BJ (cell line): ENCODE measurements at regions not wholly inside any gene's neighbourhood (a gene's known extent, or its start where the extent isn't known, plus 50 kb on each side); places are given as distances from the start of the nearest gene placed in this dataset.

Source experiments
- CTCF ChIA-PET: fragments of 350-600 bp; formaldehyde crosslinking; extraction: SDS; loops from one replicate; lab custom pipeline; 2021; ENCODE audit warnings: antibody characterized with exemption, inconsistent platforms; lab: Yijun Ruan, JAX
- POLR2A ChIA-PET: fragments of 300-600 bp; sonication (Branson Sonifier 250); formaldehyde crosslinking; extraction: SDS; loops from one replicate; lab custom pipeline; 2021; ENCODE audit warnings: antibody characterized with exemption; lab: Charles Lee
- DNase-seq: peaks from one replicate; pipeline ENCODE4 v3.0.0-alpha.2; 2011; ENCODE audit warnings: low read depth
- H3K27me3 ChIP-seq: 2 replicates; pipeline ENCODE4 v1.6.0; 2011; ENCODE audit warnings: low read length; ENCODE audit not compliant: control insufficient read depth, insufficient read depth
- H3K36me3 ChIP-seq: 2 replicates; pipeline ENCODE4 v1.5.1; 2011; ENCODE audit warnings: low read length; ENCODE audit not compliant: control insufficient read depth, insufficient read depth
- H3K4me3 ChIP-seq: 2 replicates; pipeline ENCODE4 v1.5.1; 2011; ENCODE audit warnings: low read depth, mild to moderate bottlenecking, control low read depth, low read length
- TF ChIP-seq, protein P1 (sequence below): IDR thresholded peaks from 2 replicates; pipeline ENCODE4 v1.5.1; 2011; ENCODE audit warnings: low read depth, mild to moderate bottlenecking, control low read depth, inconsistent platforms, low read length, moderate library complexity; ENCODE audit not compliant: insufficient read depth

DNA sequence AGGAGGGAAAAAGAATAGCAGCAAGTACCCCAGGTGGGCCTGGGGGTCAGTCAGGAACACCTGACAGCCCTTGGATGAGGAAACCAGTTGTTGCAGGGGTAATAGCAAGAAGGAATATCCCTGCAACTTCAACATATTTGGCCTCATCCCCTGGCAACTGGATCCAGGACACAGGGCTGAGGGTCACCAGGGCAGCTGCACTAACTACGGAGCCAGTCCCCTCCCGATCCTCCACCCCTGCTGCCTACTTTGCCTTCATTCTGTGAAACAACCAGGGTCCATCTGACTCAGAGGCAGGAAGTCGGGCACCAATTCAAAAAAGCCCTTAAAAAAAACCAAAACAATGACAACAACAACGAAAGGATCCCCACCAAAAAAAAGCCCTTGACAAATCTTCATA lies 52.9 kb downstream of the FRMPD3 start:
- ChIA-PET CTCF (no interaction called here), POLR2A (no interaction called here)
- no peaks in the 10 kb centered on the region for H3K36me3 ChIP-seq
- TF ChIP-seq, protein P1, sequence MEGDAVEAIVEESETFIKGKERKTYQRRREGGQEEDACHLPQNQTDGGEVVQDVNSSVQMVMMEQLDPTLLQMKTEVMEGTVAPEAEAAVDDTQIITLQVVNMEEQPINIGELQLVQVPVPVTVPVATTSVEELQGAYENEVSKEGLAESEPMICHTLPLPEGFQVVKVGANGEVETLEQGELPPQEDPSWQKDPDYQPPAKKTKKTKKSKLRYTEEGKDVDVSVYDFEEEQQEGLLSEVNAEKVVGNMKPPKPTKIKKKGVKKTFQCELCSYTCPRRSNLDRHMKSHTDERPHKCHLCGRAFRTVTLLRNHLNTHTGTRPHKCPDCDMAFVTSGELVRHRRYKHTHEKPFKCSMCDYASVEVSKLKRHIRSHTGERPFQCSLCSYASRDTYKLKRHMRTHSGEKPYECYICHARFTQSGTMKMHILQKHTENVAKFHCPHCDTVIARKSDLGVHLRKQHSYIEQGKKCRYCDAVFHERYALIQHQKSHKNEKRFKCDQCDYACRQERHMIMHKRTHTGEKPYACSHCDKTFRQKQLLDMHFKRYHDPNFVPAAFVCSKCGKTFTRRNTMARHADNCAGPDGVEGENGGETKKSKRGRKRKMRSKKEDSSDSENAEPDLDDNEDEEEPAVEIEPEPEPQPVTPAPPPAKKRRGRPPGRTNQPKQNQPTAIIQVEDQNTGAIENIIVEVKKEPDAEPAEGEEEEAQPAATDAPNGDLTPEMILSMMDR, result no peak
- H3K4me3 ChIP-seq, result no peak overlapping the region
- H3K27me3 ChIP-seq, result peaks cover 6% of the 10 kb centered on the region; the same call in 1 of the 2 replicates
- no peak for DNase-seq

- TF ChIP-seq, protein P1, result no peak
- no peaks in the 10 kb centered on the region for H3K36me3 ChIP-seq
- DNase-seq, result no peak
- no peak overlapping the region for H3K4me3 ChIP-seq
- CTCF ChIA-PET, result no interaction called here
- POLR2A ChIA-PET, result no interaction called here
- peaks cover 12% of the 10 kb centered on the region for H3K27me3 ChIP-seq
Measured at GRCh38 chrX:107504006-107504405, 54.6 kb downstream of the FRMPD3 start.

DNA sequence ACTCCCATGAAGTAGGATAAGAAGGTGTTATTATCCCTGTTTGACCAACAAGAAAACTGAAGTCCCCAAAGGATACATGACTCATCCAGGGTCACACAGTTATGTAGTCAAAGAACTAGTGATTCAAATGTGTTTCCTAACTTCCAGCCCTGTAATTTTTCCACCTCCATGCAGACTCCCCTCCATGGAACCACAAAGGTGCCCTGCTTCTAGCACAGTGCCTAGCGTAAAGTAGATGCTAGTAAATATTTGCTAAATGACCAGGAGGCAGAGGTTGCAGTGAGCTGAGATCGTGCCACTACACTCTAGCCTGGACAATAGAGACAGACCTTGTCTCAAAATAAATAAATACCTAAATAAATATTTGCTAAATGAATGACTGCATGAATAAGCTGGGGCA lies 55.8 kb downstream of the FRMPD3 start:
- POLR2A ChIA-PET, result no interaction called here

DNA sequence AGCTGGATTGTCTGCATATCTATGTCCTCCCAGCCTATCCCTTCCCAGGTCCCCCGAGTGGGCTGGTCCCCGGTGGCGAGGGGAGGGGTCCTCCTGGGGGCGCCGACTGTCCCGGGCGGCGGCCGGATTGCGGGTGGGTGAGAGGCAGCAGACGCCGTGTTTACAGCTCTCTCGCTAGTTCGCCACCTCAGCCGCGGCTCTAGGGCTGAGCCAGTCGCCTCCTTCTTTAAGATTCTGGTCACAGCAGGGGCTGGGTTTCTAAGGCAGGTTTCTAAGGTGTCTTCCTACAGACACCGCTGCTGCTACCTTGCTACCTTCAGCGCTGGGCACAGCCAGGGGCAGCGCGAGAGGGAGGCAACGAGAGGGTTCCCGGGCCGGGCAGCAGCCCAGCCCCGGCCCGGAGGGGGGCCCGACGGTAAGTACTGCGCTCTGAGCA lies 57.2 kb downstream of the FRMPD3 start:
- ChIA-PET CTCF (no interaction called here), POLR2A (no interaction called here)
- TF ChIP-seq, protein P1, result no peak
- H3K4me3 ChIP-seq, result no peak overlapping the region
- H3K27me3 ChIP-seq, result peaks cover 12% of the 10 kb centered on the region
- no peak for DNase-seq
- H3K36me3 ChIP-seq, result no peaks in the 10 kb centered on the region

More for the DNA sequence above, 55.8 kb downstream of the FRMPD3 start:
- Histone ChIP-seq H3K27me3 (peaks cover 12% of the 10 kb centered on the region), H3K36me3 (no peaks in the 10 kb centered on the region), H3K4me3 (no peak overlapping the region)
- CTCF ChIA-PET, result no interaction called here
- TF ChIP-seq, protein P1, result no peak
- no peak for DNase-seq

- H3K4me3 ChIP-seq, result no peak overlapping the region
- peaks cover 12% of the 10 kb centered on the region for H3K27me3 ChIP-seq
- ChIA-PET CTCF (no interaction called here), POLR2A (no interaction called here)
- TF ChIP-seq, protein P1, result no peak
- no peaks in the 10 kb centered on the region for H3K36me3 ChIP-seq
- no peak for DNase-seq
Measured at GRCh38 chrX:107507093-107507743, 57.8 kb downstream of the FRMPD3 start.
